ENCODE measurements at regions not wholly inside any gene's neighbourhood (a gene's known extent, or its start where the extent isn't known, plus 50 kb on each side); places are given as distances from the start of the nearest gene placed in this dataset.

- no peak overlapping the region for H3K27ac ChIP-seq (ENCODE audit: control insufficient read depth, insufficient read depth, low read length)
- H3K79me2 ChIP-seq (ENCODE audit: control insufficient read depth, insufficient read depth, low read length) = no peaks in the 10 kb centered on the region
- no peak overlapping the region for H3K9ac ChIP-seq (ENCODE audit: control insufficient read depth, extremely low read depth, insufficient read depth, low read length)
Observed at GRCh38 chr10:4181081-4181480, 396.1 kb upstream of the KLF6 start.

GRCh38 chr10:4177791-4178190 is 392.8 kb upstream of the KLF6 start:
- Histone ChIP-seq H3K4me3 (ENCODE audit: control insufficient read depth in 2 of 3, extremely low read depth in 1 of 3, insufficient read depth in 2 of 3, low read depth in 1 of 3, low read length in 3 of 3) (no peak overlapping the region), H3K9ac (ENCODE audit: control insufficient read depth, extremely low read depth, insufficient read depth, low read length) (no peak overlapping the region), H3K27me3 (ENCODE audit: control insufficient read depth, extremely low read depth, insufficient read depth, low read length) (no peaks in the 10 kb centered on the region), H3K4me1 (ENCODE audit: control insufficient read depth, extremely low read depth, insufficient read depth, low read length) (no peaks in the 10 kb centered on the region), H3K79me2 (ENCODE audit: control insufficient read depth, insufficient read depth, low read length) (no peaks in the 10 kb centered on the region), H3K36me3 (ENCODE audit: control insufficient read depth in 2 of 2, extremely low read depth in 1 of 2, insufficient read depth in 2 of 2, low read length in 2 of 2) (no peaks in the 10 kb centered on the region), H3K9me1 (ENCODE audit: control insufficient read depth, extremely low read depth, insufficient read depth, low read length) (no peaks in the 10 kb centered on the region), H4K20me1 (ENCODE audit: control insufficient read depth, extremely low read depth, insufficient read depth, low read length) (no peaks in the 10 kb centered on the region), H2AFZ (ENCODE audit: control insufficient read depth, low read length) (no peak overlapping the region), H3K27ac (ENCODE audit: control insufficient read depth, insufficient read depth, low read length) (no peak overlapping the region), H3K9me3 (ENCODE audit: control insufficient read depth, low read depth, low read length) (peaks cover 1% of the 10 kb centered on the region), H3K4me2 (ENCODE audit: control insufficient read depth, extremely low read depth, insufficient read depth, low read depth, low read length) (no peak overlapping the region)
- dilution Hi-C loops (cut with MboI; ENCODE audit: extremely low pct_ligation_motif_present, low sequenced_read_pairs) = no loop called here
- TF ChIP-seq EZH2 (IDR thresholded peaks at IDR 0.05; ENCODE audit: low read length) (no peak), CTCF (optimal IDR thresholded peaks at IDR 0.05 in 1 of 3, IDR thresholded peaks at IDR 0.05 in 1 of 3, conservative IDR thresholded peaks at IDR 0.05 in 1 of 3; ENCODE audit: extremely low read depth in 1 of 3, insufficient read depth in 2 of 3, low read length in 3 of 3) (no peak)
- FAIRE-seq (no peak), DNase-seq (ENCODE audit: low read depth, low spot score) (no peak)

More at GRCh38 chr10:4181081-4181480, 396.1 kb upstream of the KLF6 start:
- H3K4me2 ChIP-seq (ENCODE audit: control insufficient read depth, extremely low read depth, insufficient read depth, low read depth, low read length) = no peak overlapping the region
- H3K9me1 ChIP-seq (ENCODE audit: control insufficient read depth, extremely low read depth, insufficient read depth, low read length) = no peaks in the 10 kb centered on the region
- H2AFZ ChIP-seq (ENCODE audit: control insufficient read depth, low read length) = no peak overlapping the region
- dilution Hi-C loops (cut with MboI; ENCODE audit: extremely low pct_ligation_motif_present, low sequenced_read_pairs) = no loop called here
- TF ChIP-seq CTCF (optimal IDR thresholded peaks at IDR 0.05 in 1 of 3, IDR thresholded peaks at IDR 0.05 in 1 of 3, conservative IDR thresholded peaks at IDR 0.05 in 1 of 3; ENCODE audit: extremely low read depth in 1 of 3, insufficient read depth in 2 of 3, low read length in 3 of 3) (no peak), EZH2 (IDR thresholded peaks at IDR 0.05; ENCODE audit: low read length) (no peak)
- no peaks in the 10 kb centered on the region for H3K36me3 ChIP-seq (ENCODE audit: control insufficient read depth in 2 of 2, extremely low read depth in 1 of 2, insufficient read depth in 2 of 2, low read length in 2 of 2)
- no peak overlapping the region for H3K4me3 ChIP-seq (ENCODE audit: control insufficient read depth in 2 of 3, extremely low read depth in 1 of 3, insufficient read depth in 2 of 3, low read depth in 1 of 3, low read length in 3 of 3)
- no peaks in the 10 kb centered on the region for H3K27me3 ChIP-seq (ENCODE audit: control insufficient read depth, extremely low read depth, insufficient read depth, low read length)
- H3K4me1 ChIP-seq (ENCODE audit: control insufficient read depth, extremely low read depth, insufficient read depth, low read length) = no peaks in the 10 kb centered on the region
- no peaks in the 10 kb centered on the region for H3K9me3 ChIP-seq (ENCODE audit: control insufficient read depth, low read depth, low read length)
- no peak for DNase-seq (ENCODE audit: low read depth, low spot score)
- no peak for FAIRE-seq
- no peaks in the 10 kb centered on the region for H4K20me1 ChIP-seq (ENCODE audit: control insufficient read depth, extremely low read depth, insufficient read depth, low read length)

Measured in keratinocyte (primary cell).